ENCODE measurements at regions not wholly inside any gene's neighbourhood (a gene's known extent, or its start where the extent isn't known, plus 50 kb on each side); places are given as distances from the start of the nearest gene placed in this dataset.

- no peak for DNase-seq (ENCODE audit: low spot score)
Observed at GRCh38 chr6:109295109-109295773, 87.0 kb downstream of the CD164 start.

- DNase-seq (ENCODE audit: low spot score), result no peak
Observed at GRCh38 chr6:109292983-109293586, 89.2 kb downstream of the CD164 start.

GRCh38 chr6:109292420-109292819 is 89.8 kb downstream of the CD164 start:
- DNase-seq (ENCODE audit: low spot score), result no peak

- no peak for DNase-seq (ENCODE audit: low spot score)
Observed at GRCh38 chr6:109291902-109292301, 90.4 kb downstream of the CD164 start.

DNA sequence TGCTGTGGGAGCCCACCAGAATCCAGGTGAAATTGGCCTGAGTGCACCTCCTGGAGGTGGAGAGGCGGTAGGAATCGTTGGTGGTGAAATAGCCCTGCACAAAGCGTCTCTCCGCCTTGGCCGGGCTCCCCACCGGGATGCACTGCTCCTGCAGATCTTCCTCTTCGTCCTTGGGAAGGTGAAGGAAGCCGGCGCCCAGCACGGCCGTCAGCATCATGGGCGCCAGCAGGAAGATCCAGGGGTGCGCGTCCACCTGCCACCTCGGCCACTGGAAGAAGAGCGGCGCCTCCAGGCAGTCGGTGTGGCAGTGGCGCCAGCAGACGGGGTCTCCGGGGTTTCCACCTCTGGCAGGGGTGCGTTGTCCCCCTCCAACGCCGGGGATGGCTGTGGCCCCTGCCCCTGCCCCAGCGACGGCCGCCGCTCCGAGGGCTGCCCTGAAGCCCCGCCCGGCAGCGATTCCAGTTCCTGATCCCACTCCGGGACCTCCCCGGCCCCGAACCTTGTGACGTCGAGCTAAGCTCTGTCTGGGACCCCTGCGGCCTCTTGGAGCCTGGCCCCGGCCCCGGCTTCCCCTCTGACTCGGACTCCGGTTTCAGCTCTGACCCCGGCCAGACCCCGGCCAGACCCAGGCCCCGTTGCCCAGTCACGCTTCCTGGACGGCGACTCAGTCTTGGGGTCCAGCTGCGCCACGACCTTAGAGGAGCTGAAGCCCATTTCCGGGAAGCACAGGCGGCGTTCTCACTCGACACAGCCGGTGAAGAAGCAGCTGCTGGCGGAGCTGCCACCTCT is 91.9 kb downstream of the CD164 start:
- DNase-seq (ENCODE audit: low spot score), result no peak

DNA sequence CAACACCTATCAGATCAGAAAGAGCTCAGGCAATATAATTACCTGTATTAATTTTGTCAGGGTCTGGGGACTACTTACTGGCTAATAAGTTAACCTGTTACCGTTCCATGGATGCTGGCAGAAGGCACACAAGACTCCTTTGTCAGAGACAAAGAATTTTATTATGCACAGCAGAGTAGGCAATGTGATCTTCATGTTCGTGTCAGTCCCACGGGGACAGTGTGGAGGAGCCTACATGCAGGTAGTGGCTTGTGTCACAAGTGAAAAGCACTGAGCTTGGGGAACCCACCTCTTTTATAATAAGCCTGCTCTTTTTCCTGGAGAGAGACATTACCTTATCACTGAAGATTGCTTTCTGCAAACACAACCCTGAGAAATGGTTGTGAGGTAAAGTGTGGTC is 96.9 kb downstream of the CD164 start:
- no peak for DNase-seq (ENCODE audit: low spot score)

GRCh38 chr6:109284675-109285074 is 97.6 kb downstream of the CD164 start:
- DNase-seq (ENCODE audit: low spot score), result no peak

DNA sequence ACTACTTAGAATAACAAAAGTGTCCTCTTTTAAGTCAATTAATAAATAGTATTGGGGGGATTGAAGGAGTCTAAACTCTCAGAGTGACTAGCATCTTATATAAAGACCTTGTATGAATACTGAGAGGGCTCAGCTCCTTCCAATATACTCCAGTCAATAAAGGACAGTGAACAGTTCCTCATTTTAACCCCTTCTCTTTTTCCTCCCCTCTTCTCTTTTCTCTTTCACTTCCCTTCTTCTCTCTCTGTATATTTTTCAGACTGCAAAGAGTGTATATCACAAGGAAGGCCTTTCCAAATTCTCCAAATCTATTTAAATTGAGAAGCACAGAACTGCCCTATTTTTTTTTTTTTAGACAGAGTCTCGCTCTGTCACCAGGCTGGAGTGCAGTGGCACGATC is 99.5 kb downstream of the CD164 start:
- no peak for DNase-seq (ENCODE audit: low spot score)

DNA sequence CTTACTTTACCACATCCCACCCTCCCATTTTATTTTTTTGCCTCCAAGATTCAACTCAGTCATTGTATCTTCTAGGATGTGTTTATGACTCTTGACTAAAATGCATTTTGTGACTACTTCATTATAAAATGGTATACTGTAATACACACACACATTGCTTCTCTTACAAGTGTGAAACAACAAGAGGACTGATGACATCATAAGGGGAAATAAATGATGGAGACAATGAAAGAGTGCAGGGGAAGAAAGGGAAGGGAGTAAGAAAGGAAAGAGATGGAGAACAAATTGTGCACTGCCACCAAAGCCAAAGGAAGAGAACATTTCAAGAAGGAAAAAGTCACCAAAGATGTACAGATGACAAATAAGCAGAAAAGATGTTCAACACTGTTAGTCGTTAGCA is 102.6 kb downstream of the CD164 start:
- no peak for DNase-seq (ENCODE audit: low spot score)

- no peak for DNase-seq (ENCODE audit: low spot score)
Observed at GRCh38 chr6:109271622-109272021, 110.6 kb downstream of the CD164 start.

GRCh38 chr6:109269953-109270517 is 112.2 kb downstream of the CD164 start:
- no peak for DNase-seq (ENCODE audit: low spot score)

DNA sequence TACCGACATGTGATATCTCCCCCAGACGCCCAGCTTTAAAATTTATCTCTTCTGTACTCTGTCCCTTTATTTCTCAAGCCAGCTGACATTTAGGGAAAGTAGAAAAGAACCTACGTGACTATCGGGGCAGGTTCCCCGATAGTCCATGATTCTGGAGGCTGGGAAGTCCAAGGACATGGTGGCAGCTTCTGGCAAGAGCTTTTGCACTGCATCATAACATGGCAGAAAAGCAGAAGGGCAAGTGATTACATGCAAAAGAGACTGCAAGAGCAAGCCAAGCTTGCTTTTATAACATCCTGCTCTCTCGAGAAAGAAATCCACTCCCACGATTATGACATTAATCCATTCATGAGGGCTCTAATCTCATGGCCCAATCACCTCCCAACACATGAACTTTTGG is 113.2 kb downstream of the CD164 start:
- no peak for DNase-seq (ENCODE audit: low spot score)

DNA sequence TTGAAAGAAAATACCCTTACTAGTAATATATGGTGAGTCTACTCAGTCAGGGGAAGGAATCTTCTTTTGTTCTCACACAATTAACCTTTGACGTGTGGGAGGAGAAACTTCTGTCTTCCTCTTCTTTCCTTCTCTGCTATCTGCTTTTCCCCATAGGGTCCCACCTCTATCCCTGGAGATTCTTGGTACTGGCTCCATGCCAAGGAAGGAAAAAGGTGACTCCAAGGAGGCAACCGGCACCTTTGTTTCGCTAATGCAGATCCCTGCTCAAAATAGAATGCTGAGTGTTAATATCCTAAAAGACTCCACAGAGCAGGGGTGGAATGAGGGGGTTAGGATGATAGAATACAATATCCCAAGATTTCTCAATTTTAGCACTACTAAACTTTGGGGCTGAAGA is 116.7 kb downstream of the CD164 start:
- DNase-seq (ENCODE audit: low spot score), result no peak

DNA sequence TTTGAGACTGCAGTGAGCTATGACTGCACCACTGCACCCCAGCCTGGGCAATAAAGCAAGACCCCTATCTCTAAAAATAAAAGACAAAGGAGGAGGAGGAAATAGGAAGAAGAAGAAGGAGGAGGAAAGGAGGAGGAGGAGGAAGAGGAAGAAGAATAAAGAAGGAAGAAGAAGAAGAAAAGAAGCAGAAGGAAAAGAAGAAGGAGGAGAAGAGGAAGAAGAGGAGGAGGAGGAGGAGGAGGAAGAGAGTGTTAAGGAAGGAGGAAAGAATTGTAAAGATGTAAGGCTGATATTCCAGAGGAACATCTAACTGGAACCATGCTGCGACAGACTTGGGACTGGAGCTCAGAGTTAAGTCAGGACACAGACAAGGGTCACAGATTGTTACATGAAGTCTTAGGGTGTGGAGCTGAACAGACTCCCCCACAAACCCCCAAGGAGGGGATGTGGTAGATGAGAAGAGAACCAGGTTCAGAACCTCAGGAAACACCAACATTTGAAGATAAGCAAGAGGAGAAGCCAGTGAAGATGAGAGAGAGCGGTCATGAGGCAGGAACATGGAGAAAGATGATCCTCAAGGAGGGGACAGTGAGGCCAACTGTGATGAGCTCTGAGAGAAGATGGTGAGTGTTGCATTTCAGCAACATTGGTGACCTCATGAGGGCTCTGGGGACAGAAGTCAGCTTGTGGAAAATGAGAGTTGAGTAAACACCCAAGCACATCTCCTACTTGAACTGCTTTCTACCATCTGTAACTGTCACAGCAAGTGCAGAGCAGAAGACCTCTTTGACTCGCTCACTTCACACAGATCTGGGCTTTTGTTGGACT is 118.2 kb downstream of the CD164 start:
- no peak for DNase-seq (ENCODE audit: low spot score)

DNA sequence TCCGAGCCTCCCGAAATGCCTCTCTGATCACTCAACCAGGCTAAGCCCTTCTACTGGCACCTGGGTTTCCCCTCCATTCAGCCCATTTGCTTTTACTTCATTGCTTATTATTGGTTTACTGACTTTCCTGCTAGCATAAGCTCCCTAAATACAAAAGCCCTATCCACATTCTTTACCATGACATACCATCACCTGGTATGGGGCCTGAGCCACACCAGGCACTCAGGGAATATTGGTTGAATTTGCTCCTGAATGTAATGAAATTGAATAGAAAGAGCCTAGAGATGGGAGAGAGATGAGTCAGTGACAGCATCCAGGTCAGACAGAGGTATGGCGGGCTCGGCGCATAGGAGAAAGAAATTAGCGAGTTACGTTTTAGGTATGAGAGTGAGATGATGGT is 120.0 kb downstream of the CD164 start:
- no peak for DNase-seq (ENCODE audit: low spot score)

GRCh38 chr6:109261811-109262210 is 120.5 kb downstream of the CD164 start:
- DNase-seq (ENCODE audit: low spot score), result no peak

- no peak for DNase-seq (ENCODE audit: low spot score)
Observed at GRCh38 chr6:109260701-109261100, 121.6 kb downstream of the CD164 start.

DNA sequence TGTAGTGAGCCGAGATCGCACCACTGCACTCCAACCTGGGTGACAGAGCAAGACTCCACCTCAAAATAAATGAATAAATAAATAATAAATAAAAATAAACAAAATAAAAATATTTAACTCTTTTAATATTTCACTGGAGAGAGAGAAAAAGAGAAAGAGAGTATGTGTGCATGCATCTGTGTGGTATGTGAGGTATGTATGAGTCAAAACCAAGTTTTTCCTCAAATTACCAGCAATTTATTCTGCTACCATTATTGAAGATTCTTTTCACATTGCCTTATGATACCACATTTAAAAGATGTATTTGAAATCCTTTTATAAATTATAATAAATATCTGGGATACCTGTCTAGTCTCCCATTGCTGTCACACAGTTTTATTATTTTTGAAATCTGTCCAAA is 122.1 kb downstream of the CD164 start:
- no peak for DNase-seq (ENCODE audit: low spot score)

GRCh38 chr6:109258129-109258528 is 124.1 kb downstream of the CD164 start:
- DNase-seq (ENCODE audit: low spot score), result no peak

- no peak for DNase-seq (ENCODE audit: low spot score)
Observed at GRCh38 chr6:109257494-109257893, 124.8 kb downstream of the CD164 start.

- DNase-seq (ENCODE audit: low spot score), result no peak
Observed at GRCh38 chr6:109255946-109256640, 126.2 kb downstream of the CD164 start.

All from umbilical cord (tissue), 1 donor.